ENCODE measurements at regions not wholly inside any gene's neighbourhood (a gene's known extent, or its start where the extent isn't known, plus 50 kb on each side); places are given as distances from the start of the nearest gene placed in this dataset.

GRCh38 chr14:97413966-97414717 lies 617.0 kb downstream of the VRK1 start:
- CTCF ChIA-PET: no interaction called here
- in situ Hi-C loops (cut with MboI; ENCODE audit: low sequenced_read_pairs) (no loop called here), intact Hi-C loops (cut with micrococcal nuclease) (no loop called here)

More at GRCh38 chr14:97413966-97414717, 617.0 kb downstream of the VRK1 start:
- no peak overlapping the region for H4K8ac ChIP-seq (ENCODE audit: low read depth in 2 of 2, low read length in 2 of 2)
- H2BK120ac ChIP-seq (ENCODE audit: low read depth, low read length): no peak overlapping the region
- 2% methylated on average over 7 of the region's 14 CpGs; no CpG with 5 or more reads in 1 of the 2 experiments for WGBS, 2 experiments (ENCODE audit: extremely low coverage in 2 of 2, insufficient read length in 1 of 2)
- H4K5ac ChIP-seq (ENCODE audit: low read depth, low read length): no peak overlapping the region
- no peak overlapping the region for H2BK15ac ChIP-seq (ENCODE audit: low read depth, low read length)
- H3K14ac ChIP-seq (replicated peaks; ENCODE audit: low read depth, low read length): no peak overlapping the region
- H3K4me2 ChIP-seq (ENCODE audit: low read depth, low read length): no peak overlapping the region
- no peak overlapping the region for H3K4me3 ChIP-seq (ENCODE audit: insufficient read depth, low read depth, low read length)
- BruUV-seq (replicated peaks): no TSS peak
- no peaks in the 10 kb centered on the region for H4K20me1 ChIP-seq (ENCODE audit: insufficient read depth, low read length)
- H3K56ac ChIP-seq (ENCODE audit: extremely low read depth, insufficient read depth, low read length): no peak overlapping the region
- H2AK5ac ChIP-seq (ENCODE audit: low read depth, low read length): no peak overlapping the region
- H3K36me3 ChIP-seq (ENCODE audit: control insufficient read depth, insufficient read depth, low read length): no peaks in the 10 kb centered on the region
- no peaks in the 10 kb centered on the region for H3K4me1 ChIP-seq (ENCODE audit: control insufficient read depth, insufficient read depth, low read length)
- H2BK5ac ChIP-seq (ENCODE audit: low read depth, low read length, poor library complexity, severe bottlenecking): no peak overlapping the region
- ATAC-seq (ENCODE audit: low read depth) (no peak), DNase-seq (no peak)
- H2BK20ac ChIP-seq (ENCODE audit: low read depth, low read length): no peak overlapping the region
- no peaks in the 10 kb centered on the region for H3K27me3 ChIP-seq (ENCODE audit: control insufficient read depth, insufficient read depth, low read length)
- H2AK9ac ChIP-seq (replicated peaks; ENCODE audit: low read depth, low read length, poor library complexity): no peak overlapping the region
- dilution Hi-C loops (cut with HindIII; ENCODE audit: low sequenced_read_pairs, unreplicated experiment): no loop called here
- H3K18ac ChIP-seq (ENCODE audit: low read depth, low read length): no peak overlapping the region
- H3K9me3 ChIP-seq (ENCODE audit: control insufficient read depth, insufficient read depth, low read length): peaks cover 23% of the 10 kb centered on the region
- H2AFZ ChIP-seq (replicated peaks; ENCODE audit: low read length, poor library complexity): no peak overlapping the region
- no peak overlapping the region for H4K91ac ChIP-seq (ENCODE audit: insufficient read depth, low read depth, low read length)
- POLR2A ChIA-PET (ENCODE audit: unreplicated experiment): no interaction called here
- H3K27ac ChIP-seq (ENCODE audit: insufficient read depth, low read length): no peak overlapping the region
- no peak overlapping the region for H3K23ac ChIP-seq (ENCODE audit: low read depth, low read length)
- TF ChIP-seq RCOR1 (IDR thresholded peaks at IDR 0.05; ENCODE audit: insufficient replicate concordance, low read length): no peak
- no peak overlapping the region for H3K9ac ChIP-seq (ENCODE audit: low read depth, low read length)
- no peaks in the 10 kb centered on the region for H3K9me1 ChIP-seq (ENCODE audit: insufficient read depth, low read length)
- no peak overlapping the region for H3K4ac ChIP-seq (ENCODE audit: low read depth, low read length)
- H3K79me1 ChIP-seq (ENCODE audit: low read depth in 1 of 2, low read length in 2 of 2): no peaks in the 10 kb centered on the region

Data from IMR-90 (cell line).